HUES64 (cell line): ENCODE measurements at regions not wholly inside any gene's neighbourhood (a gene's known extent, or its start where the extent isn't known, plus 50 kb on each side); places are given as distances from the start of the nearest gene placed in this dataset.

Source experiments
- H3K27ac ChIP-seq: 2 replicates; pipeline ENCODE4 v1.7.0; 2013; ENCODE audit warnings: low read depth, low read length, inconsistent platforms
- H3K27me3 ChIP-seq: 2 replicates; pipeline ENCODE4 v1.6.1; 2013; ENCODE audit warnings: mild to moderate bottlenecking, low read length; ENCODE audit not compliant: insufficient read depth
- H3K36me3 ChIP-seq: 2 replicates; pipeline ENCODE4 v1.6.1; 2013; ENCODE audit warnings: mild to moderate bottlenecking, low read length; ENCODE audit not compliant: insufficient read depth
- H3K4me1 ChIP-seq: 2 replicates; pipeline ENCODE4 v1.6.1; 2013; ENCODE audit warnings: mild to moderate bottlenecking, low read length, moderate library complexity; ENCODE audit not compliant: insufficient read depth
- H3K4me3 ChIP-seq: 2 replicates; pipeline ENCODE4 v1.5.1; 2013; ENCODE audit warnings: mild to moderate bottlenecking, low read length, moderate library complexity
- H3K9ac ChIP-seq: 2 replicates; pipeline ENCODE4 v1.6.1; 2013; ENCODE audit warnings: mild to moderate bottlenecking, low read depth, low read length
- H3K9me3 ChIP-seq: 2 replicates; pipeline ENCODE4 v1.6.1; 2013; ENCODE audit warnings: low read depth, low read length; ENCODE audit not compliant: insufficient read depth
- WGBS: fragments of 150-250, 120-280 bp; methylation state at CpG from one replicate; pipeline ENCODE4 v1.1.7; 2013; ENCODE audit warnings: missing lambda C conversion rate; 5-methylcytosine and 5-hydroxymethylcytosine counted together

DNA sequence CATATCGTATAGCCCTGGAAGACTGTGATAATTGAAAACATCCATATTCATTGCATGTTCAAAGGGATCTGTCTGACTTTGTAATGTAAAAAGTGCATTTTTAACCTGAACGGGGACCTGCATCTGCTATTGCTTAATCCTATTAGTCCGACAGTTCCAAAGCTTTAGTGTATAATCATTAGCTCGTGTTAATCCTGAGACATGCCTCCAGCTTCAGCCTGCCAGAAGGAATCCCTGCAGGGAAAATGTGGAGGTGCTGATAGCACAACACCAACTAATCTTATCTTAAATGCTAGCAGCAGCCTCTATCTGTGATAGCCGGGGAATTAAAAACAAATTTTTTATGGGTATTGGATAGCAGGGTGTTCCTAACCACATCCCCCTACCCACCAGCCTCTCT, 495.2 kb downstream of the TLE4 start:
- no peaks in the 10 kb centered on the region for H3K9me3 ChIP-seq
- H3K9ac ChIP-seq: no peak overlapping the region
- H3K4me3 ChIP-seq: no peak overlapping the region
- no peaks in the 10 kb centered on the region for H3K27me3 ChIP-seq
- no peak overlapping the region for H3K27ac ChIP-seq
- H3K36me3 ChIP-seq: no peaks in the 10 kb centered on the region
- peaks cover 34% of the 10 kb centered on the region for H3K4me1 ChIP-seq
- 72% methylated on average over 4 of the region's 5 CpGs for WGBS

DNA sequence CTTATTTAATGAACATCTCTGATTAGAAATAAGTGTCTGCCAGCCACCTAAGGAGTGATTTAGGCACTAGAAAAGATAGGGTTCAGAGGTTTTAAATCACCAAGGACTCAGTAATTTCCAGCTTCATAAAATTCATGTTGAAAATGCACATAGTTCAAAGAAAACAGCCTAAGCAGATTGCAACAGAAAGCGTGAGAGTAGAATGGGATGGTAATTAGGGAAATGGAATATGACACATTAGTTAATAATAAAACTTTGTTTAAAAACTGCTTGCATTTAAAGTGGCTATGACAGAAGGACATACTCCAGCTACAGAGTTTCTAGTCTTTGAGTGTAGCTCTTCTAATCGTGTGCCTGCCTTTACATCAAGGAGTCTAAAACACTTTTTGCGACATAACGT, 490.8 kb downstream of the TLE4 start:
- 93% methylated on average over 4 of the region's 4 CpGs for WGBS
- no peaks in the 10 kb centered on the region for H3K9me3 ChIP-seq
- no peaks in the 10 kb centered on the region for H3K27me3 ChIP-seq
- H3K27ac ChIP-seq: no peak overlapping the region
- no peak overlapping the region for H3K9ac ChIP-seq
- no peaks in the 10 kb centered on the region for H3K36me3 ChIP-seq
- H3K4me1 ChIP-seq: peaks cover 37% of the 10 kb centered on the region
- no peak overlapping the region for H3K4me3 ChIP-seq

DNA sequence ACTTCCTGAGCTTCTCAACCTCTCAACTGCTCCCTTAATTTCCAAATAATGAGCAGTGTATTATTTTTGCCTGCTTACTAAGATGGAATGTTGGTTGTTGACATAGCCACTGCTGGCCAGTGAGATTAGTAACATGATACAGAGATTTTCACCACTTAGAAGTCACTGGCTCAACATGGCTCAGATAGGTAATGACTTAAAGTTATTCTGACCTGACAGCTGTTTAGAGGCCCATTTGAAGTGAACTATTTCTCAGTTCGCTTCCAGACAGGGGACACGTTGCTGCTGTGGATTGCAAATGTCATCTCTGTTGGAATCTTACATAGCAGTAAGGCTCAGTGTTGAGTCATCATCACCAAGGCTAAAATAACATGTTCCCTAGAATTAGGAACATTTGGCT, 490.2 kb downstream of the TLE4 start:
- H3K4me3 ChIP-seq: no peak overlapping the region
- 50% methylated on average over 2 of the region's 2 CpGs for WGBS
- H3K9ac ChIP-seq: no peak overlapping the region
- no peak overlapping the region for H3K27ac ChIP-seq
- peaks cover 34% of the 10 kb centered on the region for H3K4me1 ChIP-seq
- H3K27me3 ChIP-seq: no peaks in the 10 kb centered on the region
- no peaks in the 10 kb centered on the region for H3K9me3 ChIP-seq
- H3K36me3 ChIP-seq: no peaks in the 10 kb centered on the region

DNA sequence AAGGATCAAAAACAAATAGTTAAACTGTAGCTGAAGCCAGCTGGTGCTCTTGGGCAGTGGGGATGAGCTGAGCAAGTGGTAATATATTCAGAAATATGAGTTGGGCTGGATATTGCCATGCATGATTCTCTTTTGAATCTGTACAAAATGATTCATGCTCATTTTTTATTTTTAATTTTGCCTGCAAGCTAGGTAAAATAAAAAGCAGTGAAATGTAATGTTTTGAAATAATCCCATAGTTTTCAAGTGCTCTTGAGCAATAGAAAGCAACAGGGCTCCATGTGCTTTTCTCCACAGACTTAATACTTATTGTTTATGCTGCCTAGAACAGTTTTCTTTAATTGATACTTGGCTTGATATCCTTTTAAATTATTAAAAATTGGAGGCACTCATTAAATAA, 489.3 kb downstream of the TLE4 start:
- H3K4me1 ChIP-seq: peaks cover 25% of the 10 kb centered on the region
- no peaks in the 10 kb centered on the region for H3K27me3 ChIP-seq
- H3K27ac ChIP-seq: no peak overlapping the region
- no peaks in the 10 kb centered on the region for H3K9me3 ChIP-seq
- H3K4me3 ChIP-seq: no peak overlapping the region
- H3K36me3 ChIP-seq: no peaks in the 10 kb centered on the region
- H3K9ac ChIP-seq: no peak overlapping the region

DNA sequence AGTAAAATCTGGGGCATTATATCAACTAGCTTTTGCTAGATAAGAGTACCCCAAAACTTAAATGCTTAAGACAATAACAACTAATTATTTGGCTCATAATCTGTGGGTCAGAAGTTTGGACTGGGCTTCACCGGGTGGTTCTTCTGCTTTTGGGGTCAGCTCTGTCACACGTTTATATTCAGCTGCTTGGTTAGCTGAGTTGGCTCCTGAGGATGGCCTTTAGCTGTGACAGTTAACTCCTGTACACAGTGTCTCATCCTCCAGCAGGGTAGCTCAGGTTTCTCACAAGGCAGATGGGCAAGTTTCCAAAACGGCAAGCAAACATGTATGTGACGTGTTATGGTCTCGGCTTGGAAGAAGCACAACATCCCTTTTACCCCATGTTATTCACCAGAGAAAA, 488.2 kb downstream of the TLE4 start:
- no peak overlapping the region for H3K4me3 ChIP-seq
- no peak overlapping the region for H3K9ac ChIP-seq
- no peaks in the 10 kb centered on the region for H3K36me3 ChIP-seq
- H3K27ac ChIP-seq: no peak overlapping the region
- WGBS: 97% methylated on average over 5 of the region's 5 CpGs
- peaks cover 14% of the 10 kb centered on the region; the same call in 1 of the 2 replicates for H3K4me1 ChIP-seq
- no peaks in the 10 kb centered on the region for H3K27me3 ChIP-seq
- no peaks in the 10 kb centered on the region for H3K9me3 ChIP-seq

DNA sequence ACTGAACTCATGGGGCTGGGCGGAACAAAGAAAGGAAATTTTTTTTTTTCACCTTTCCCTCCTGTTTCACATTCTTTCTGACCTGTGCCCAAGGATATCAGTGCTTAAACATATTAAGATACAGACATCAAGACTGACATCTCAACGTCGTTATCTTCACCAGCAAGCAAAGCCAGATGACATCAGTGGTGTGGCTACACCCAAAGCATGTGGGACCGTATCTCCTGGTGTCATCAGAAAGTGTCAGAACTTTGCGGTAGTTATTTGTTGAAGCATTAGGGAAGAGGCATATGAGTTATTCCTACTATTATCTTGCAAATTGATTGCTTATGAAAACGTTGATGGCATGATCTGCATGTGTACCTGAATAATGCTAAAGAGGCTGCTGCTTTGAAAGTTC, 487.4 kb downstream of the TLE4 start:
- Histone ChIP-seq H3K36me3 (no peaks in the 10 kb centered on the region), H3K9ac (no peak overlapping the region), H3K27ac (no peak overlapping the region), H3K9me3 (no peaks in the 10 kb centered on the region), H3K4me1 (peaks cover 11% of the 10 kb centered on the region; the same call in 1 of the 2 replicates), H3K4me3 (no peak overlapping the region), H3K27me3 (no peaks in the 10 kb centered on the region)
- WGBS: 90% methylated on average over 6 of the region's 6 CpGs

DNA sequence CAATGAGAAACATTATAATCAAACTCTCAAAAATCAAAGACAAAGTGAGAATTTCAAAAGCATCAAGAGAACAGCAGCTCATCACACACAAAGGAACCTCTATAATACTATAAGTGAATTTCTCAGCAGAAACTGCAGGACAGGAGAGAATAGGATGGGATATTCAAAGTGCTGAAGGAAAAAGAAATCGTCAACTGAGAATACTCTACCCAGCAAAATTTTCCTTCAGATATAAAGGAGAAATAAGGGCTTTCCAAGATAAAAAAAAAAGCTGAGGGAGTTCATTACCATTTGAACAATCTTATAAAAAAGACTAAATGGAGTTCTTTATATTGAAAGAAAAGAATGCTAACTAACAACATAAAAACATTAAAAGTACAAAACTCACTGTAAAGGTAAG, 481.1 kb downstream of the TLE4 start:
- no CpG with 5 or more reads among the region's 1 CpG for WGBS
- no peaks in the 10 kb centered on the region for H3K27me3 ChIP-seq
- H3K9ac ChIP-seq: no peak overlapping the region
- H3K36me3 ChIP-seq: no peaks in the 10 kb centered on the region
- no peak overlapping the region for H3K4me3 ChIP-seq
- H3K27ac ChIP-seq: no peak overlapping the region
- peaks cover 15% of the 10 kb centered on the region for H3K4me1 ChIP-seq
- peaks cover 17% of the 10 kb centered on the region; the same call in 1 of the 2 replicates for H3K9me3 ChIP-seq

DNA sequence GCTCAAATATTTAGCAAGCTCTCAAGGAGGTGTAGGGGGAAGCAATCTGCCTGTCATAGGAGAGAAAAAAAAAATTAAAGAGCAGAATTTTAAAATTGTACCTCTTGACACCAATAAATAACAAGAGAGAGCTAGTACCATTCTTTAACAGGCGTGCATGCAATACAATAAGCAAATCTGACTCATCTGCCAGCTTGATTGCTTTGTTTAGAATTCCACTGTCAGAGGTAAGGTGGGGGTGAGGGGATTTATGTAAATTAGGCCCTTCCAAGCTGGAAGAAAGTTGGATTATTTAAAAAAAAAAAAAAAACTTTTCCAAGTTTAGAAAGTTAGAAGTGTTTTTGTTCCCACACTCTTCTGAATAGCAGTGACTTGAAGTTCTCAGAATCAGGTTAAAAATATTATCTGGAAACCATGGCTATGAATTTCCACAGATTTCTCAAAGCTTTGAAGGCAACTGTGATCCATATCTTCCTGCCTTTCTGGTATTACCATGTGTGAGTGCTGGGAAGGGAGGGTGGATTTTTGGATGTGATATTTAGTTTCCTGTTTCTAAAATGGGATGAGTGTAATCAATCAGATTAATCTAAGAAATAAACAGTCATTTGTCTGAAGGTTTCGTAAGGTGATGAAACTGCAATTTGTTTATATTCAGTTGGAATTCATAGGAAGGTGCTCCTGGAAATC, 477.5 kb downstream of the TLE4 start:
- 76% methylated on average over 2 of the region's 2 CpGs for WGBS

DNA sequence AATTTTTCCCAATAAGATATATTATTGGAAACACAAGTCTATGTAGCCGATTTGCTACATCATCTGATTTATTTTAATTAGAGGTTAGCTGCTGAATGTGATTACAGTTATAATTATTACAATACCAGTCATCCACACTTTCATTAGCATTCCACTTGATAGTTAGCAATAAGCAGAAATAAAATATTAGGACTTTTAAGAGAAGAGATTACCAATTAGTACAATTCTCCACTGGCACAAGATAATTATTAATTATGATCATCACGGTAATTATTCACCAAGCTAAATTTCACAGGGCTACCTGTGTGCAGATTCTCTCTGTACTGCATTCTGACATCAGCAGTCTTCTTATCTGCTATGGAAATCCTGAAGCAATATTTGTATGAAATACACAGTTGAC, 474.7 kb downstream of the TLE4 start:
- no peak overlapping the region for H3K4me3 ChIP-seq
- no peaks in the 10 kb centered on the region for H3K27me3 ChIP-seq
- no peak overlapping the region for H3K9ac ChIP-seq
- no peaks in the 10 kb centered on the region for H3K36me3 ChIP-seq
- H3K9me3 ChIP-seq: no peaks in the 10 kb centered on the region
- WGBS: 100% methylated on average over 1 of the region's 2 CpGs
- peaks cover 15% of the 10 kb centered on the region for H3K4me1 ChIP-seq
- H3K27ac ChIP-seq: no peak overlapping the region

More for the DNA sequence above, 477.5 kb downstream of the TLE4 start:
- Histone ChIP-seq H3K27me3 (no peaks in the 10 kb centered on the region), H3K4me3 (no peak overlapping the region), H3K9ac (no peak overlapping the region), H3K36me3 (no peaks in the 10 kb centered on the region), H3K9me3 (peaks cover 17% of the 10 kb centered on the region; the same call in 1 of the 2 replicates), H3K4me1 (peaks cover 15% of the 10 kb centered on the region), H3K27ac (peak overlapping the region; percentile 20; the same call in 1 of the 2 replicates)

DNA sequence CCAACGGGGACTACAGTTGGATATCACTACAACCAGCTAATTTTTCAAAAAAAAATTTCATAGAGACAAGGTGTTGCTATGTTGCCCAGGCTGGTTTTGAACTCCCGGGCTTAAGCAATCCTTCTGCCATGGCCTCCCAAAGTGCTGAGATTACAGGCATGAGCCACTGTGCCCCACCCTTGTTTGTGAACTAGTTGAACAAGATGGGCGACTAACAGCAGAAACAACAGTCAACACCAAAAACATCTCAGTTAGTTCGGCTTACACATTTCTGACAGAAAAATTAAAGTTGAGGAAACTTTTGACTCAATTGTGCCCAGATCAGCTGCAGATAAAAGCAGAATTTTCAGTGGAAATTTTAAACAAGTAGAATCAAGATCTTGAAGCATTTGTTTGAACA, 470.1 kb downstream of the TLE4 start:
- no peak overlapping the region for H3K9ac ChIP-seq
- WGBS: 92% methylated on average over 4 of the region's 4 CpGs
- H3K27me3 ChIP-seq: no peaks in the 10 kb centered on the region
- no peaks in the 10 kb centered on the region for H3K9me3 ChIP-seq
- H3K27ac ChIP-seq: no peak overlapping the region
- H3K36me3 ChIP-seq: no peaks in the 10 kb centered on the region
- H3K4me1 ChIP-seq: no peaks in the 10 kb centered on the region
- no peak overlapping the region for H3K4me3 ChIP-seq

DNA sequence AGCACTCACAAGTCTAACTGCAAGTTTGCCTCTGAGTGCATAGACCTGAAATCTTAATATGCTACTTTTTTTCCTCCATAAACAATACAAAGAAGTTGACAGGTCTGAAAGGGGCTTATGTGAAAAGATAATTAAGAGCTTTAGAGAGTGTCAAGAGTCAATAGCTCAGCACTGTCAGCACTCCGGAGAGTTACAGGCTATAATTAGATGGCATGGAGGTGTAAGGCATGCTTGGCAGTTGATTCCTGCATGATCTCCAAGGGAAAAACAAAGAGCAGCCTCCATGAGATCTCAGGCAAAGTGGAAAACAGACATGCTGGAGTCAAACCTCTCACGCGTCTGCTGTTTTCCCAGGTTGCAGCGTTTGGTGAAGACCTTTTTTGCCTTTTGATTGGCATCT, 468.7 kb downstream of the TLE4 start:
- no peaks in the 10 kb centered on the region for H3K36me3 ChIP-seq
- no peak overlapping the region for H3K4me3 ChIP-seq
- H3K27ac ChIP-seq: no peak overlapping the region
- no peaks in the 10 kb centered on the region for H3K9me3 ChIP-seq
- no peak overlapping the region for H3K9ac ChIP-seq
- H3K27me3 ChIP-seq: no peaks in the 10 kb centered on the region
- WGBS: 88% methylated on average over 4 of the region's 4 CpGs
- no peaks in the 10 kb centered on the region; the same call in 1 of the 2 replicates for H3K4me1 ChIP-seq

DNA sequence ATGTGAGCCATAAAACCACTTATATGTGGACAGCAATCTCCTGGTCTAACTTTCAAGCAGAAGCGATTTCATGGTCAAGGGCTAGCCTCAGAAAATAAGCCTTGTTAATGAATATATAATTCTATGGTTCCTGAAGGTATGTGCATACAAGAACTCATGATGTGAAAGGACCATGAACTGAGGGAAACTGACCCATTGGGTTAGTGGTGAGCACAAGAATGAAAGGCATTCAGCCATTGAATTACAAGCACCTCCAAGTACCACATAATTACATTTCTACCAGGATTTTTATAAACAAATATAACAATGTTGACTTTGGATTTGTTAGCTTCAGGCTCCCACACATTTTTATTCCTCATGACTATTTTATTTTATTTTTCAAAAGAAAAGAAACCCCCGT, 459.0 kb downstream of the TLE4 start:
- Histone ChIP-seq H3K4me1 (no peaks in the 10 kb centered on the region; the same call in none of the 2 replicates), H3K9ac (no peak overlapping the region), H3K36me3 (no peaks in the 10 kb centered on the region), H3K9me3 (0 out of 2 replicates have a peak, but pooled peaks cover 5% of the 10 kb centered on the region), H3K4me3 (no peak overlapping the region), H3K27me3 (no peaks in the 10 kb centered on the region), H3K27ac (no peak overlapping the region)
- 95% methylated on average over 2 of the region's 2 CpGs for WGBS
